OCI-LY3 (cell line): ENCODE measurements at regions not wholly inside any gene's neighbourhood (a gene's known extent, or its start where the extent isn't known, plus 50 kb on each side); places are given as distances from the start of the nearest gene placed in this dataset.

Experiments used
- EZH2phosphoT487 ChIP-seq: fragments of 200-600 bp; shearing (Covaris generic); IDR thresholded peaks from 2 replicates; pipeline ENCODE4 v1.6.1; 2018; ENCODE audit warnings: antibody characterized with exemption, mixed run types, low read depth
- TF ChIP-seq, protein P1 (sequence below): fragments of 200-600, 300-600 bp; sonication (generic); IDR thresholded peaks from 2 replicates; pipeline ENCODE4 v1.5.1; 2014; ENCODE audit warnings: antibody characterized with exemption, low read length, low read depth

- TF ChIP-seq, protein P1, sequence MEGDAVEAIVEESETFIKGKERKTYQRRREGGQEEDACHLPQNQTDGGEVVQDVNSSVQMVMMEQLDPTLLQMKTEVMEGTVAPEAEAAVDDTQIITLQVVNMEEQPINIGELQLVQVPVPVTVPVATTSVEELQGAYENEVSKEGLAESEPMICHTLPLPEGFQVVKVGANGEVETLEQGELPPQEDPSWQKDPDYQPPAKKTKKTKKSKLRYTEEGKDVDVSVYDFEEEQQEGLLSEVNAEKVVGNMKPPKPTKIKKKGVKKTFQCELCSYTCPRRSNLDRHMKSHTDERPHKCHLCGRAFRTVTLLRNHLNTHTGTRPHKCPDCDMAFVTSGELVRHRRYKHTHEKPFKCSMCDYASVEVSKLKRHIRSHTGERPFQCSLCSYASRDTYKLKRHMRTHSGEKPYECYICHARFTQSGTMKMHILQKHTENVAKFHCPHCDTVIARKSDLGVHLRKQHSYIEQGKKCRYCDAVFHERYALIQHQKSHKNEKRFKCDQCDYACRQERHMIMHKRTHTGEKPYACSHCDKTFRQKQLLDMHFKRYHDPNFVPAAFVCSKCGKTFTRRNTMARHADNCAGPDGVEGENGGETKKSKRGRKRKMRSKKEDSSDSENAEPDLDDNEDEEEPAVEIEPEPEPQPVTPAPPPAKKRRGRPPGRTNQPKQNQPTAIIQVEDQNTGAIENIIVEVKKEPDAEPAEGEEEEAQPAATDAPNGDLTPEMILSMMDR: no peak
- TF ChIP-seq EZH2phosphoT487: no peak
Observed at GRCh38 chr21:28447462-28447861, 545.2 kb downstream of the LTN1 start.
